GM12878 (cell line): ENCODE measurements at regions not wholly inside any gene's neighbourhood (a gene's known extent, or its start where the extent isn't known, plus 50 kb on each side); places are given as distances from the start of the nearest gene placed in this dataset.

Source experiments
- ATAC-seq: fragments of 200-7000 bp; cut with Tn5 transposase; 3 replicates; pipeline ENCODE4 v1.9.1; 2020; ENCODE audit warnings: mild to moderate bottlenecking, moderate library complexity
- BruUV-seq: library from RNA; stranded (reverse); fragments of 400-500 nt; replicated peaks from 2 replicates; lab custom pipeline; 2021; lab: Mats Ljungman, UMichigan
- CTCF ChIA-PET: fragments of 300-600 bp; sonication (Branson Sonifier 250); formaldehyde crosslinking; extraction: SDS; loops from one replicate; lab custom pipeline; 2021; ENCODE audit warnings: inconsistent platforms; lab: Yijun Ruan, JAX
- POLR2A ChIA-PET: fragments of 350-600 bp; formaldehyde crosslinking; extraction: SDS; loops from one replicate; lab custom pipeline; 2021; ENCODE audit warnings: inconsistent platforms; lab: Charles Lee
- RAD21 ChIA-PET: fragments of 300-600 bp; sonication (Branson Sonifier 250); formaldehyde crosslinking; loops from one replicate; lab custom pipeline; 2023; ENCODE audit warnings: antibody characterized with exemption; ENCODE audit not compliant: unreplicated experiment; lab: Charles Lee
- SMC1A ChIA-PET: fragments of 300-600 bp; sonication (Branson Sonifier 250); formaldehyde crosslinking; loops from one replicate; lab custom pipeline; 2023; ENCODE audit not compliant: unreplicated experiment, uncharacterized antibody; lab: Charles Lee
- DNase-seq: peaks from one replicate; pipeline ENCODE4 v3.0.0-alpha.2; 2011; ENCODE audit warnings: low read depth, low spot score
- FAIRE-seq: peaks from 3 replicates; lab custom pipeline; 2011; peaks lifted over from hg19 to GRCh38; lab: Jason Lieb, UNC
- H2AFZ ChIP-seq: 2 replicates; pipeline ENCODE4 v1.6.0; 2011; ENCODE audit warnings: low read depth, low read length, control low read depth; ENCODE audit not compliant: control insufficient read depth
- H3K27ac ChIP-seq: 2 replicates; pipeline ENCODE4 v1.5.1; 2011; ENCODE audit warnings: control low read depth; ENCODE audit not compliant: control insufficient read depth, insufficient read depth
- H3K27me3 ChIP-seq, 2 experiments: replicated peaks in 1 of 2; 2 replicates each; pipeline versions ENCODE4 v1.6.0 to v1.6.1; 2011; ENCODE audit warnings: low read length in 1 of 2; ENCODE audit not compliant: control insufficient read depth in 2 of 2, insufficient read depth in 2 of 2
- H3K36me3 ChIP-seq, 2 experiments: 2 replicates each; pipeline ENCODE4 v1.5.1; 2011; ENCODE audit warnings: low read length in 1 of 2; ENCODE audit not compliant: control insufficient read depth in 2 of 2, insufficient read depth in 2 of 2
- H3K4me1 ChIP-seq: 2 replicates; pipeline ENCODE4 v1.6.1; 2011; ENCODE audit warnings: mild to moderate bottlenecking, low read length, moderate library complexity, mixed read lengths; ENCODE audit not compliant: control insufficient read depth, insufficient read depth
- H3K4me2 ChIP-seq: 2 replicates; pipeline ENCODE4 v1.6.0; 2011; ENCODE audit warnings: control low read depth; ENCODE audit not compliant: control insufficient read depth, insufficient read depth
- H3K4me3 ChIP-seq: fragments of 200-600 bp; sonication (generic); 2 replicates; pipeline ENCODE4 v1.5.1; 2016
- H3K79me2 ChIP-seq: 2 replicates; pipeline ENCODE4 v1.6.0; 2011; ENCODE audit warnings: low read length; ENCODE audit not compliant: control insufficient read depth, insufficient read depth
- H3K9ac ChIP-seq: 2 replicates; pipeline ENCODE4 v1.8.0; 2011; ENCODE audit warnings: low read length, control low read depth, mixed read lengths; ENCODE audit not compliant: control insufficient read depth, insufficient read depth
- H3K9me3 ChIP-seq: replicated peaks from 3 replicates; pipeline ENCODE4 v1.5.1; 2011; ENCODE audit warnings: mild to moderate bottlenecking, low read length; ENCODE audit not compliant: control insufficient read depth, insufficient read depth
- H4K20me1 ChIP-seq: 2 replicates; pipeline ENCODE4 v1.6.0; 2011; ENCODE audit not compliant: control insufficient read depth, insufficient read depth
- EED ChIP-seq: sonication (generic); IDR thresholded peaks from 2 replicates; pipeline ENCODE4 v1.6.1; 2016; ENCODE audit warnings: antibody characterized with exemption, low read depth
- ESRRA ChIP-seq: IDR thresholded peaks from 2 replicates; pipeline ENCODE4 v1.6.1; 2012; ENCODE audit warnings: mild to moderate bottlenecking, low read length, improper control_type of control experiment
- KLF5 ChIP-seq: fragments of 450-650 bp; IDR thresholded peaks from 2 replicates; pipeline ENCODE4 v1.6.1; 2014; ENCODE audit warnings: mild to moderate bottlenecking; ENCODE audit not compliant: partially characterized antibody
- MTA3 ChIP-seq: IDR thresholded peaks from 2 replicates; pipeline ENCODE4 v1.6.1; 2012; ENCODE audit warnings: low read length, inconsistent platforms, borderline replicate concordance
- NFXL1 ChIP-seq: fragments of 450-650 bp; IDR thresholded peaks from 2 replicates; pipeline ENCODE4 v1.6.1; 2017; ENCODE audit warnings: antibody characterized with exemption, mild to moderate bottlenecking, borderline replicate concordance
- NR2C2 ChIP-seq: IDR thresholded peaks from 2 replicates; pipeline ENCODE4 v1.6.1; 2011; ENCODE audit warnings: borderline replicate concordance, low read depth; ENCODE audit not compliant: control insufficient read depth, insufficient read length
- YY1 ChIP-seq: IDR thresholded peaks from 2 replicates; pipeline ENCODE4 v1.6.1; 2011; ENCODE audit warnings: low read depth, mild to moderate bottlenecking, low read length
- WGBS: methylation state at CpG from one replicate; pipeline ENCODE4 v1.1.6; 2016; ENCODE audit warnings: low lambda C conversion rate; ENCODE audit not compliant: insufficient replicate concordance, insufficient coverage; ENCODE audit errors: missing lambda C conversion rate; 5-methylcytosine and 5-hydroxymethylcytosine counted together
- in situ Hi-C: fragments of 300-500 bp; cut with MboI; formaldehyde crosslinking; loops from 9 replicates; pipeline ENCODE4 v1.14.3; 2018; ENCODE audit warnings: mixed read lengths
- intact Hi-C: fragments of 100-400 bp; cut with micrococcal nuclease; formaldehyde crosslinking; loops from one replicate; pipeline ENCODE4 v1.14.2; 2022; ENCODE audit not compliant: unreplicated experiment
- TF ChIP-seq, protein P1 (sequence below): IDR thresholded peaks from 2 replicates; pipeline ENCODE4 v1.6.1; 2012; ENCODE audit warnings: improper control_type of control experiment, low read depth, low read length; ENCODE audit not compliant: insufficient replicate concordance
- TF ChIP-seq, protein P2 (sequence below), 3 experiments: IDR thresholded peaks in 2 of 3; conservative IDR thresholded peaks in 1 of 3; 2 replicates each; pipeline ENCODE4 v1.5.1; 2011; ENCODE audit warnings: low read depth in 3 of 3, low read length in 3 of 3, mild to moderate bottlenecking in 3 of 3, control low read depth in 2 of 3, moderate library complexity in 2 of 3, inconsistent platforms in 1 of 3, mixed read lengths in 1 of 3; ENCODE audit not compliant: control insufficient read depth in 2 of 3, insufficient read depth in 1 of 3; ENCODE audit errors: extremely low read depth in 1 of 3

- TF ChIP-seq, protein P1, sequence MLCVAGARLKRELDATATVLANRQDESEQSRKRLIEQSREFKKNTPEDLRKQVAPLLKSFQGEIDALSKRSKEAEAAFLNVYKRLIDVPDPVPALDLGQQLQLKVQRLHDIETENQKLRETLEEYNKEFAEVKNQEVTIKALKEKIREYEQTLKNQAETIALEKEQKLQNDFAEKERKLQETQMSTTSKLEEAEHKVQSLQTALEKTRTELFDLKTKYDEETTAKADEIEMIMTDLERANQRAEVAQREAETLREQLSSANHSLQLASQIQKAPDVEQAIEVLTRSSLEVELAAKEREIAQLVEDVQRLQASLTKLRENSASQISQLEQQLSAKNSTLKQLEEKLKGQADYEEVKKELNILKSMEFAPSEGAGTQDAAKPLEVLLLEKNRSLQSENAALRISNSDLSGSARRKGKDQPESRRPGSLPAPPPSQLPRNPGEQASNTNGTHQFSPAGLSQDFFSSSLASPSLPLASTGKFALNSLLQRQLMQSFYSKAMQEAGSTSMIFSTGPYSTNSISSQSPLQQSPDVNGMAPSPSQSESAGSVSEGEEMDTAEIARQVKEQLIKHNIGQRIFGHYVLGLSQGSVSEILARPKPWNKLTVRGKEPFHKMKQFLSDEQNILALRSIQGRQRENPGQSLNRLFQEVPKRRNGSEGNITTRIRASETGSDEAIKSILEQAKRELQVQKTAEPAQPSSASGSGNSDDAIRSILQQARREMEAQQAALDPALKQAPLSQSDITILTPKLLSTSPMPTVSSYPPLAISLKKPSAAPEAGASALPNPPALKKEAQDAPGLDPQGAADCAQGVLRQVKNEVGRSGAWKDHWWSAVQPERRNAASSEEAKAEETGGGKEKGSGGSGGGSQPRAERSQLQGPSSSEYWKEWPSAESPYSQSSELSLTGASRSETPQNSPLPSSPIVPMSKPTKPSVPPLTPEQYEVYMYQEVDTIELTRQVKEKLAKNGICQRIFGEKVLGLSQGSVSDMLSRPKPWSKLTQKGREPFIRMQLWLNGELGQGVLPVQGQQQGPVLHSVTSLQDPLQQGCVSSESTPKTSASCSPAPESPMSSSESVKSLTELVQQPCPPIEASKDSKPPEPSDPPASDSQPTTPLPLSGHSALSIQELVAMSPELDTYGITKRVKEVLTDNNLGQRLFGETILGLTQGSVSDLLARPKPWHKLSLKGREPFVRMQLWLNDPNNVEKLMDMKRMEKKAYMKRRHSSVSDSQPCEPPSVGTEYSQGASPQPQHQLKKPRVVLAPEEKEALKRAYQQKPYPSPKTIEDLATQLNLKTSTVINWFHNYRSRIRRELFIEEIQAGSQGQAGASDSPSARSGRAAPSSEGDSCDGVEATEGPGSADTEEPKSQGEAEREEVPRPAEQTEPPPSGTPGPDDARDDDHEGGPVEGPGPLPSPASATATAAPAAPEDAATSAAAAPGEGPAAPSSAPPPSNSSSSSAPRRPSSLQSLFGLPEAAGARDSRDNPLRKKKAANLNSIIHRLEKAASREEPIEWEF, result no peak
- TF ChIP-seq YY1, result no peak
These were observed 1506.6 kb downstream of the PCDH7 start (continued) for GRCh38 chr4:32226733-32227132.

- RAD21 ChIA-PET, result no interaction called here
- CTCF ChIA-PET, result interaction anchor here (1.2 to 1.4 kb wide), 2 partner anchors 14 to 25 kb away, joined by 3 read pairs; no protein-coding TSS in a partner anchor
- H3K27ac ChIP-seq, result no peak overlapping the region
- no peaks in the 10 kb centered on the region for H4K20me1 ChIP-seq
- H3K36me3 ChIP-seq, result no peaks in the 10 kb centered on the region
- H3K27me3 ChIP-seq, result no peaks in the 10 kb centered on the region
- WGBS, result 44% methylated on average over 3 of the region's 3 CpGs
- POLR2A ChIA-PET, result no interaction called here
- H3K4me3 ChIP-seq, result no peak overlapping the region
- no peaks in the 10 kb centered on the region for H3K4me1 ChIP-seq
- intact Hi-C loops, result no loop called here
- in situ Hi-C loops, result no loop called here
- H3K9ac ChIP-seq, result no peak overlapping the region
- no peaks in the 10 kb centered on the region for H3K9me3 ChIP-seq
- ATAC-seq (no peak), DNase-seq (no peak), FAIRE-seq (no peak)
- no peak overlapping the region for H2AFZ ChIP-seq
- no TSS peak for BruUV-seq
- TF ChIP-seq EED (no peak), MTA3 (no peak), ESRRA (no peak), KLF5 (no peak), NFXL1 (no peak), NR2C2 (no peak)
- TF ChIP-seq, protein P2, sequence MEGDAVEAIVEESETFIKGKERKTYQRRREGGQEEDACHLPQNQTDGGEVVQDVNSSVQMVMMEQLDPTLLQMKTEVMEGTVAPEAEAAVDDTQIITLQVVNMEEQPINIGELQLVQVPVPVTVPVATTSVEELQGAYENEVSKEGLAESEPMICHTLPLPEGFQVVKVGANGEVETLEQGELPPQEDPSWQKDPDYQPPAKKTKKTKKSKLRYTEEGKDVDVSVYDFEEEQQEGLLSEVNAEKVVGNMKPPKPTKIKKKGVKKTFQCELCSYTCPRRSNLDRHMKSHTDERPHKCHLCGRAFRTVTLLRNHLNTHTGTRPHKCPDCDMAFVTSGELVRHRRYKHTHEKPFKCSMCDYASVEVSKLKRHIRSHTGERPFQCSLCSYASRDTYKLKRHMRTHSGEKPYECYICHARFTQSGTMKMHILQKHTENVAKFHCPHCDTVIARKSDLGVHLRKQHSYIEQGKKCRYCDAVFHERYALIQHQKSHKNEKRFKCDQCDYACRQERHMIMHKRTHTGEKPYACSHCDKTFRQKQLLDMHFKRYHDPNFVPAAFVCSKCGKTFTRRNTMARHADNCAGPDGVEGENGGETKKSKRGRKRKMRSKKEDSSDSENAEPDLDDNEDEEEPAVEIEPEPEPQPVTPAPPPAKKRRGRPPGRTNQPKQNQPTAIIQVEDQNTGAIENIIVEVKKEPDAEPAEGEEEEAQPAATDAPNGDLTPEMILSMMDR (IDR thresholded peaks at IDR 0.05 in 2 of 3, conservative IDR thresholded peaks at IDR 0.05 in 1 of 3; ENCODE audit: control insufficient read depth in 2 of 3, extremely low read depth in 1 of 3, insufficient read depth in 1 of 3, low read depth in 3 of 3, low read length in 3 of 3), result no peak
- SMC1A ChIA-PET, result no interaction called here
- no peaks in the 10 kb centered on the region for H3K79me2 ChIP-seq
- no peak overlapping the region for H3K4me2 ChIP-seq
These were observed 1523.8 kb downstream of the PCDH7 start for GRCh38 chr4:32243926-32244325.
